ENCODE measurements at regions not wholly inside any gene's neighbourhood (a gene's known extent, or its start where the extent isn't known, plus 50 kb on each side); places are given as distances from the start of the nearest gene placed in this dataset.

- Histone ChIP-seq H3K4me1 (ENCODE audit: insufficient read depth, low read length) (peaks cover 11% of the 10 kb centered on the region), H3K9me3 (ENCODE audit: control insufficient read depth in 1 of 2, insufficient read depth in 1 of 2, low read length in 2 of 2) (no peaks in the 10 kb centered on the region), H3K4me3 (ENCODE audit: low read length) (no peak overlapping the region), H3K27ac (ENCODE audit: low read depth in 1 of 2, low read length in 2 of 2) (no peak overlapping the region), H3K36me3 (ENCODE audit: insufficient read depth, low read length) (no peaks in the 10 kb centered on the region), H3K27me3 (ENCODE audit: control insufficient read depth in 1 of 2, insufficient read depth in 2 of 2, low read length in 2 of 2) (no peaks in the 10 kb centered on the region)
- ATAC-seq (ENCODE audit: poor library complexity) (no peak), DNase-seq (no peak)
- Mint-ChIP-seq H3K36me3 (ENCODE audit: low read depth) (no peaks in the 10 kb centered on the region), H3K4me3 (no peak overlapping the region), H3K9me3 (no peaks in the 10 kb centered on the region), H3K4me1 (ENCODE audit: low read depth) (peaks cover 20% of the 10 kb centered on the region), H3K27me3 (no peaks in the 10 kb centered on the region), H3K27ac (no peak overlapping the region)
- TF ChIP-seq CTCF (IDR thresholded peaks at IDR 0.05) = no peak
- CTCF ChIA-PET = no interaction called here
- intact Hi-C loops (cut with DNase I, micrococcal nuclease) = no loop called here
- POLR2A ChIA-PET = no interaction called here
Observed at GRCh38 chr1:234897390-234897749, 231.3 kb downstream of the TOMM20 start.

- ATAC-seq (ENCODE audit: poor library complexity) (no peak), DNase-seq (no peak)
- Histone ChIP-seq H3K27me3 (ENCODE audit: control insufficient read depth in 1 of 2, insufficient read depth in 2 of 2, low read length in 2 of 2) (no peaks in the 10 kb centered on the region), H3K4me3 (ENCODE audit: low read length) (no peak overlapping the region), H3K27ac (ENCODE audit: low read depth in 1 of 2, low read length in 2 of 2) (no peak overlapping the region), H3K36me3 (ENCODE audit: insufficient read depth, low read length) (no peaks in the 10 kb centered on the region), H3K4me1 (ENCODE audit: insufficient read depth, low read length) (peaks cover 11% of the 10 kb centered on the region), H3K9me3 (ENCODE audit: control insufficient read depth in 1 of 2, insufficient read depth in 1 of 2, low read length in 2 of 2) (no peaks in the 10 kb centered on the region)
- no peak overlapping the region for H3K4me3 Mint-ChIP-seq
- no peaks in the 10 kb centered on the region for H3K9me3 Mint-ChIP-seq
- H3K27ac Mint-ChIP-seq = no peak overlapping the region
- CTCF ChIA-PET = no interaction called here
- intact Hi-C loops (cut with DNase I, micrococcal nuclease) = no loop called here
- H3K36me3 Mint-ChIP-seq (ENCODE audit: low read depth) = no peaks in the 10 kb centered on the region
- peaks cover 20% of the 10 kb centered on the region for H3K4me1 Mint-ChIP-seq (ENCODE audit: low read depth)
- no peak for TF ChIP-seq CTCF (IDR thresholded peaks at IDR 0.05)
- no peaks in the 10 kb centered on the region for H3K27me3 Mint-ChIP-seq
- POLR2A ChIA-PET = no interaction called here
Observed at GRCh38 chr1:234896477-234897389, 231.9 kb downstream of the TOMM20 start.

GRCh38 chr1:234893725-234894630, 234.7 kb downstream of the TOMM20 start:
- no peak overlapping the region for H3K4me3 Mint-ChIP-seq
- H3K36me3 Mint-ChIP-seq (ENCODE audit: low read depth) = no peaks in the 10 kb centered on the region
- no peak overlapping the region for H3K27ac Mint-ChIP-seq
- Histone ChIP-seq H3K4me1 (ENCODE audit: insufficient read depth, low read length) (peaks cover 11% of the 10 kb centered on the region), H3K4me3 (ENCODE audit: low read length) (no peak overlapping the region), H3K9me3 (ENCODE audit: control insufficient read depth in 1 of 2, insufficient read depth in 1 of 2, low read length in 2 of 2) (no peaks in the 10 kb centered on the region), H3K27me3 (ENCODE audit: control insufficient read depth in 1 of 2, insufficient read depth in 2 of 2, low read length in 2 of 2) (no peaks in the 10 kb centered on the region), H3K27ac (ENCODE audit: low read depth in 1 of 2, low read length in 2 of 2) (no peak overlapping the region), H3K36me3 (ENCODE audit: insufficient read depth, low read length) (no peaks in the 10 kb centered on the region)
- H3K27me3 Mint-ChIP-seq = no peaks in the 10 kb centered on the region
- CTCF ChIA-PET = no interaction called here
- intact Hi-C loops (cut with DNase I, micrococcal nuclease) = no loop called here
- no peak for ATAC-seq (ENCODE audit: poor library complexity)
- DNase-seq = peak in 2 of 14 experiments; percentile 17 to 39
- no peaks in the 10 kb centered on the region for H3K9me3 Mint-ChIP-seq
- H3K4me1 Mint-ChIP-seq (ENCODE audit: low read depth) = peaks cover 20% of the 10 kb centered on the region
- POLR2A ChIA-PET = interaction anchor here (1.0 kb wide), 1 partner anchor 282 kb away, joined by 3 read pairs; no protein-coding TSS in a partner anchor
- TF ChIP-seq CTCF (IDR thresholded peaks at IDR 0.05) = no peak
